Activated CD4-positive, CD25-positive, alpha-beta regulatory T cell treated with anti-CD3 and anti-CD28 coated beads, Interleukin-2, amount 50 U/mL, for 72 hours (primary cell): ENCODE measurements at regions not wholly inside any gene's neighbourhood (a gene's known extent, or its start where the extent isn't known, plus 50 kb on each side); places are given as distances from the start of the nearest gene placed in this dataset.
"Not testable (repeated sequence)": the region's sequence is repeated elsewhere in the genome, so short reads cannot be mapped to it uniquely, and the experiment has no call there.

Source experiments
- DNase-seq: peaks from one replicate; pipeline ENCODE4 v3.0.0; 2021

DNA sequence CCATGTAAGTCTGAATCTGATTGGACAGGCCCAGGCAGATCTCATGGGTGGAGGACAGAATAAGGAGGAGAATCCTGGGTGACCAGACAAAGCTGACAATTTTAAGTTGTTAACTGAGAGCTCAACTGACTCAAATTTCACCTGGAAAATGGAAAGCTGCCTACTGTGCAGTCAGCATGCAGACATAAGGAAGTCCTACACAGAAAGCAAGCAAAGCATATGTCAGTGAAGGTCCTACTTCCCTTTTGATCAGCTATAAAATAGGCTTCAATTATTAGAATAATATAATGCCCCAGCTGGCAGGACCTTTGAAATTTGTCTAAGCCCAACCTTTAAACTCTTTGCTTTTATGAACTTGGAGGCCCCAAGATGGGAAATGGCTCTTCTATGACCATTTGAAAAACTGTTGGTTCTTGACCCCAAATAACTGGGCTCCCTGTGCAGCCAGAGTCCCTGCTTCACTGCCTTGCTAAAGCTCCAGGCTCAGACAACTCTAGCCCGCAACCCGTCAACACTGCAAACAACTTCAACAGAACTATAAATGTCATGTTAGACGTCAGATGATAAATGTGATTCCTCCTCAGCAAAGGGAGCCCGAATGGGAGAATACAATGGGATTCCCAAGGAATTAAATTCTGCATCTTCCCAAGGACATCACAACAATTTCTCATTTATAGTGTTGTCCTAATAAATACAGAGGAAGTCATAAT is 118.9 kb upstream of the ADRA1B start:
- no peak for DNase-seq

DNA sequence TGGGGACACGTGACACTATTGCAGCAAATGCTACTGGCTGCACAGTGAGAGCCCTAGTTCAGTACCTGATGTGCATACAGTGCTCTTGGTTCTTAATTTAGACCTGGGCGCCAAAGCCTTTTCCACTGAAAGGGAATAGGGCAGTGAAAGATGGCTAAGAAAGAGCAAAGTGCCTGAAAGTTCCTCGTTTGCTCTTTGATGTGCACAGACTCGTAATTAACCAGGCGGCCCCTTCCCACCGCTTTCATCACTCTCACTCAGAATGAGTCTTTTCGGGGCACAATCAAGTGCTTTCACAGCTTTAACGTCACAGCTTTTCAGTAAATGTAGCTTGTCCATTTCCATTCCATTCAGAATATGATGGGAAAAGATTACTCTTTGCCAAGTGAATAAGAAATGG is 116.6 kb upstream of the ADRA1B start:
- DNase-seq: no peak

DNA sequence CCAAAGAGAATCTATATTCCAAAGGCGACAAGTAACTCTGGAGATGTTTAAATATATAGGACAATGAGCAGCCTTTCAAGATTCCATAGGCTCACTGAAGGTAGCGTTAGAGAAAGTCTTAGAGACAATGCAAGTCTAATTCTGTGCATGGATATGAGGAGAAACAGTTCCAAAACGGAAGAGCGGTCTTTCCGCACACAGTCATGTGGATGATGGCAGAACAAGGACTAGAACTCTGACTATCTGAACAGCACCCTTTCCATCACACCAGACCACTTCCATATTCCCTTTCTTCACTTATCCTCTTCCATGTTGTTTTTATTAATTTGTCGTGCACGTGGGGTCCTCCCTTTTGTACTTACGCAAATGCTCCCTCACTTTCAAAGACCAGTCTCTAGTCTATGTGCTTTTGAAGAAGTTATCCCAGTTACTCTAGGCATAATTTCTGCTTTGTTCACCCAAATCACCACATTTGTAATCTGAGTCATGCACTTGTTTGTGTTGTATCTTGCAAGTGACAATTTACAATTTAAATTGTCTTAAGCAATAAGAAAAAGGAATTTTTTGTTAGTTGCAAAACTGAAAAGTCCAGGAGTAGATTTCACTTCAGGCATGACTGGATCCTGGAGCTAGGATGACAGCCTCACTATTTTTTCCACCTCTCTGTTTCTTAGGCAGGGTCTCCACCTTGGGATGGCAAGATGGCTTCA is 116.0 kb upstream of the ADRA1B start:
- no peak for DNase-seq

DNA sequence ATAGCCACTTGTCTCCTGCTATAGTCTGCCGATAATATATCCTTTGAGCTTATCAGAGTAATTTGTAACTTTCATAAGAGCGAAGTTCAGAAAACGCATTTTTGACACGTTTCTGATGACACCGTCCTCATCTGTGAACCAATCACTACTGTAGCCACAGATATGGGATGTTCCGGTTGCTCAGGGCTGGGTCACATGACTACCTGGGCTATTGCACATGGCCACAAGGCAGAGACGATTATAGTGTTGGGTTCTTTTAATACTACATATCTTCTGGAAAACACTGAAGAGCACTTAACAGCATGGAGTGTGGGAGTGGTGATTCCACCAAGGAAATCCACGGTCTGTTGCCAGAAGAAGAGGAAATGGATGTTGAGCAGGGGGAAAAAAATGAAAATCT is 115.0 kb upstream of the ADRA1B start:
- DNase-seq: no peak

DNA sequence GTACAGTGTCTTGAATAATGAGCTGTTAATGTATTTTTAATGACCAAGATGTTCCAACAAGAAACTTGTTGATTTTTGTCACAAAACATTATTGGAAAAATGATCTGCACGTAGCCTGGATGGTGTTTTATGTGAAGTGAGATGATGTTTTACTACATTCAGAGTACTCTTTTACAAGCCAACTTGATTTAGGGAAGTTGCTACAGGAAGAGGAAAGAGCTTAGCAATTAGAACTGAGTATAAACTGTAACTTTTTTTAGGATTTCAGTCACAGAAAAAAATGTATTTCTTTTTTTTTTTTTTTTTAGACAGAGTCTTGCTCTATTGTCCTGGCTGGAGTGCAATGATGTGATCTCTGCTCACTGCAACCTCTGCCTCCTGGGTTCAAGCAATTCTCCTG is 113.6 kb upstream of the ADRA1B start:
- DNase-seq: no peak

DNA sequence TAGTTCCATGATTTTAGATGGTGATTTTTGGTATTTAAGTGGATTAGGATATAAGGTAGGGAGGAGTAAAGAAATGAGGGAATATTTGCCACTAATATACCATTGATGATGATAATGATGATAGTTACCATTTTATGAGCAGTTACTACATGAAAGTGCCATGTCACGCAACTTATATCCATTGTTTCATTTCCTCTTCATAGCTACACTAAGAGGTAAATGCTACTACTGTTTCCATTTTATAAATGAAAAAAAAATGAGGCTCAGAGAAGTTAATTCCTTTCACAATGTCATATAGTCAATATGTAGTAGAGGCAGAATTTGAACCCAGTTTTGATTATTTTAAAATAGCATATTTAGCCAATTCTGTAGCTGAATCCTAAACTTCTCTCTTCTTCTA is 112.2 kb upstream of the ADRA1B start:
- DNase-seq: no peak

DNA sequence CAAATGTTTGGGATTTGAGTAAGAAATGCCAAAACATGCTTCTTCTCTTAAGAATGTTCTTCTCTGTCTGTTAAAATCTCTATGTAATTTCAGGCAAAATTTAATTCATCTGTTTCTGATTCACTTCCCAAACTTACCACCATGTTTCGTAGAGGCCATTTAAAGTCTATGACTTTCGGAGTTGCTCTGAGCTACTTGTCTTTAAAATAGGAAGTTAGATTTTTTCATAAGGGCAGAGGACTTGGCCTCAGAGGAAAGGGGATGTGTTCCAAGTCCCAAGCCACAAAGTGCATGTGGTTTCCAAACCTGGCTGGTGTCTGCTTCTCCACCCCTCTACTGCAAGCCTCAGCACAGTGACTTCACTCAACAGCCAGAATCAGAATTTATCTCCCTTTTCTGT is 111.3 kb upstream of the ADRA1B start:
- no peak for DNase-seq

DNA sequence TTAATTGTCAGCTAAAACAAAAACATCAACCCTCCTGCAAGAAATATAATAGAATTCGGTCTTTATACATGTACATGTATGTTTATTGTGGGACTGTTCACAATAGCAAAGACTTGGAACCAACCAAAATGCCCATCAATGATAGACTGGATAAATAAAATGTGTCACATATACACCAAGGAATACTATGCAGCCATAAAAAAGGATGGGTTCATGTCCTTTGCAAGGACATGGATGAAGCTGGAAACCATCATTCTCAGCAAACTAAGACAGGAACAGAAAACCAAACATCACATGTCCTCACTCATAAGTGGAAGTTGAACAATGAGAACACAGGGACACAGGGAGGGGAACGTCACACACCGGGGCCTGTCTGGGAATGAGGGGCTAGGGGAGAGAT is 109.1 kb upstream of the ADRA1B start:
- not testable (repeated sequence) for DNase-seq

DNA sequence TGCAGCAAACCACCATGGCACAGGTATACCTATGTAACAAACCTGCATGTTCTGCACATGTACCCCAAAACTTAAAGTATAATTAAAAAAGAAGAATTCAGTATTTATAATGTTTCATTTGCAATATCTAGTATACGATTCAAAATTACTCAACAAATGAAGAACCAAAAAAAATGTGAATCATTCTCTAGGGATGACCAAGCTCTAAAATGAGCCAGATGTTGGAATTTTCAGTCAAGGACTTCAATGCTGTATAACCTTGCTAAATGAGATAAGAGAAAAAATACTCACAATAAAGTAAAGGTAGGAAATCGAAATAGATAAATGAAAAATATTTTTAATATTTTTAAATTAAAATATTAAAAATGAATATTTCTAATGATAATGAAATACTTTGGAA is 108.7 kb upstream of the ADRA1B start:
- DNase-seq: no peak

DNA sequence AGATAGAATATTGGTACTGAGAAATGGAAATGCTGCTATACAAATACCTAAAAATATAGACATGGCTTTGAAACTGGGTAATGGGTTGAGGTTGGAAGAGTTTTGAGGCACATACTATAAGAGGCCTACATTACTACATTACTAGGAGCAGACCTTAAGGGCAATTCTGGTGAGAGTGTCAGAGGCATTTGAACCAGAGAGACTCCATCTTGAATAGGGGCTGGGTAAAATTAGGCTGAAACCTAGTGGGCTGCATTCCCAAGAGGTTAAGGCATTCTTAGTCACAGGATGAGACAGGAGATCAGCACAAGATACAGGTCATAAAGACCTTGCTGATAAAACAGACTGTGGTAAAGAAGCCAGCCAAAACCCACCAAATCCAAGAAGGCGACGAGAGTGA is 104.6 kb upstream of the ADRA1B start:
- DNase-seq: no peak

DNA sequence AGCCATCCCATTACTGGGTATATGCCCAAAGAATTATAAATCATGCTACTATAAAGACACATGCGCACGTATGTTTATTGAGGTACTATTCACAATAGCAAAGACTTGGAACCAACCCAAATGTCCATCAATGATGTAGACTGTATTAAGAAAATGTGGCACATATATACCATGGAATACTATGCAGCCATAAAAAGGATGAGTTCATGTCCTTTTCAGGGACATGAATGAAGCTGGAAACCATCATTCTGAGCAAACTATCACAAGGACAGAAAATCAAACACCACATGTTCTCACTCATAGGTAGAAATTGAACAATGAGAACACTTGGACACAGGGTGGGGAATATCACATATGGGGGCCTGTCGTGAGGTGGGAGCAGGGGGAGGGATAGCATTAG is 103.5 kb upstream of the ADRA1B start:
- DNase-seq: not testable (repeated sequence)

DNA sequence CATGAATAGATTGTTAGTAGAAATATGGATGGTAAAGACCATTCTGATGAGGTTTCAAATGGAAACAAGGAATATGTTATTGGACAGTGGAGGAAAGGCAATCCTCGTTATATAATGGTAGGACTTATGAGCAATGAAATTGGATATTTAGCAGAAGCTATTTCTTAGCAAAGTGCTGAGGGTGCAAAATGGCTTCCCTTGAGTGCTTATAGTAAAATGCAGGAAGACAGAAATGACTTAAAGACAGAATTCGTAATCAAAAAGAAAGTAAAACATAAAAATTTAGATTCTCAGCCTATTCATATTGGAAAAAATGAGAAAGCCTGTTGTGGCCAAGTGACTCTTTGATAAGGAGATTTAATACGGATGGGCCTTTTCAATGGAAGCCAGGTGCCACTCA is 102.1 kb upstream of the ADRA1B start:
- DNase-seq: no peak

DNA sequence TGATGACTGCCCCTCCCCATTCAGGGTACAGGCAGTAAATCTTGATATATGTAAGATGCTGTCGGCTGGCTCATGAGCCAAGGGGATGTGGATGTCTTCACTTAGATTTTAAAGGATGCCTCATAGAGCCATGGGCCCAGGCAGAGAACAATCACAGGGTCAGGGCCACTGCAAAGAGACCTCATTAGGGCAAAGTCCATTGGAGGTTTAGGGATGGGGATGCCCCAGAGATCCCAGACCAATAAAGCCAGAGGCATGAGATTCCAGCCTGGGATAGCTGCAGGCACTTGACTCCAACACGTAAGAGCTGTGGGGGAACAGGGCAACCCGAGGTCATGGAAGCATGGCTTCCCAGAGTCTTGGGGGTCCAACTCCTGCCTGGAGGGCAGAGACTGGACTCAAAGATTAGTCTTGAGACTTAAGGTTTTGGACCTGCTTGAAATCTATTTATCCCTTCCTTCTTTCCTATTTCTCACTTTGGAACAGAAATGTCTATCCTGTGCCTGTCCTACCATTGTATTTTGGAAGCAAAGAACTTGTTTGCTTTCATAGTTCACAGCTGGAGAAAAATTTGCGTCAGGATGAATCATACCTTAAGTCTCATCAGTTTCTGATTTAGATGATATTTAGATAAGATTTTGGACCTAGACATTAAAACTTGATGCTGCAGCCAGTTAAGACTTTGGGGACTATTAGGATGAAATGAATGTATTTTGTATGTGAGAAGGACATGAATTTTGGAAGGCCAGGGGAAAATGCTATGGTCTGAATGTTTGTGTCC is 101.3 kb upstream of the ADRA1B start:
- DNase-seq: no peak

DNA sequence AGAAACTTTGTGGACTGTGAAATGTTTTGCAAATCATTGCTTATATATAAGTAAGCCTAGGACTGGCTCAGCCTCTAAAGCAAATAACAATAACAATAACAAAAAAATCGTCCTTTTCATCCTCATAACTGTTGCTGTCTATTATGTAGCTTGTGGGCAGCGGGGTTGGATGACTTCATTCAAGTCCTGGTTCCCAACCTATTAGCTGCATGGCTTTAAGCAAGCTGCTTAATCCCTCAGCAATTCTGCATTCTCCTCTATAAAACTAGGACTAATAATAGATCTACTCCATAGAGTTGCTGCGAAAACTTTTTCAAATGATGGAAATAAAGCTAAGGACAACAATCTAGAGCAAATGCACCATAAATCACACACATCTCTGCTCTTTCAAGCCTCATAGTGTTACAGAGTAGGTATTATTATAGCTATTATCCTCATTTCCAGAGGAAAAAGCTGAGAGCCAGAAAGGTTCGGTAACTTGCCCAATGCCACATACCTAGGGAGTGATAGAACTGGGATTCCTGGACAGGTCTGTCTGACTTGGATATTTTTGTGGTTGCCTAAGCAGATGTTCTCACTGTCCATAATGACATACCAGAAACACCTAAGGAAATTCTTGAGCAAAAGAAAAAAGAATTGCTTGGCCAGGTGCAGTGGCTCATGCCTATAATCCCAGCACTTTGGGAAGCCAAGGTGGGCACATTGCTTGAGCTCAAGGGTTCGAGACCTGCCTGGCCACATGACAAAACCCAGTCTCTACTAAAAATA is 98.8 kb upstream of the ADRA1B start:
- no peak for DNase-seq

DNA sequence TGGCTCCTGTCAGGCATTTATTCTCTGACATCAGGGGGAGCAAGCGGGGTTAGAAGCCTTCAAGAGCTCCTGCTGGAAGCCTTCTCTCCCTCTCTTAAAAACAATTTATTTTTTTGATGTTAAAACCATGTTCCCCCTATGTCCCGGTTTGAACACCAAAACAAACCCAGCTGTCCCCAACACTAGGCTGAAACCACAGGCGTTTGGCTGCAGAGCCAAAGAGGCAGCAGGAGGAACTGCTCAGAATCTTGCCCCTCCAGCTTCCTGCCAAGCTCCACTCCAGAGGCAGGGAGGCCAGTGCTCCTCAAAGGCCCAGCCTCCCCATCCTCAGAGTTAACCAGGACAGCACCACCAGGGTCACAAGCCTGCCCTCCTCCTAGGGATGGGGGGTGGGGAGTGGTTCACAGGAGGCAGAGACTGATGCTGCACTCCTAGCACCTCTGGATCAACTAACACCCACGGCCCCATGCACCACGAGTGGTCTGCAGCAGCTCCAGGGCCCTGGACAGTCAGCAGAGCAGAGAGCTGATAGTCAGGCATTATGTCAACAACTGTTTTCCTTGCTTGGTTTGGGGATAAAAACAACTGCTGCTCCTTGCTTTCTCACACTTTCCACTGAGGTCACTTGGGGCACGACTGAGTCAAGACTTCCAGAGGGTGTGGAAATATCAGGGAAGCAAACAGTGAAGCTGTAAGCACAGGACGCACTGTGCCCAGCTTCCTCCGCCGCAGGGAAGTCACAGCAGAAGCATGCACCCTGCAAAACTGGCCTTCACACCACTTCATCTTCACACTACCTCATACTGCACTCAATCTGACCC is 96.5 kb upstream of the ADRA1B start:
- DNase-seq: no peak

DNA sequence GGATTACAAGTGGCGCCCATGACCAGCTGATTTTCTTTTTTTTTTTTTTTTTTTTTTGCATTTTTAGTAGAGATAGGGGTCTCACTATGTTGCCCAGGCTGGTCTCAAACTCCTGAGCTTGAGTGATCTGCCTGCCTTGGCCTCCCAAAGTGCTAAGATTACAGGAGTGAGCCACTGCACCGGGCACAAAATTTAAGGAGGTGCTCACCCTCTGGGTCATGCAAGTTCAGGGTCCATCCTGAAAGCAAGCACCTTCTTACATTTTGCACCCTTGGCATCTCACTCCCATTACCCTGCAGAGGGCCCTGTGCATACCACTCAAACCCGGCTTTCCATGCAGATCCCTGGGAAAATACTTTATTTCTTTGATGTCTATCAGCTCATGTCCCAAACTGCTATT is 95.6 kb upstream of the ADRA1B start:
- DNase-seq: no peak

DNA sequence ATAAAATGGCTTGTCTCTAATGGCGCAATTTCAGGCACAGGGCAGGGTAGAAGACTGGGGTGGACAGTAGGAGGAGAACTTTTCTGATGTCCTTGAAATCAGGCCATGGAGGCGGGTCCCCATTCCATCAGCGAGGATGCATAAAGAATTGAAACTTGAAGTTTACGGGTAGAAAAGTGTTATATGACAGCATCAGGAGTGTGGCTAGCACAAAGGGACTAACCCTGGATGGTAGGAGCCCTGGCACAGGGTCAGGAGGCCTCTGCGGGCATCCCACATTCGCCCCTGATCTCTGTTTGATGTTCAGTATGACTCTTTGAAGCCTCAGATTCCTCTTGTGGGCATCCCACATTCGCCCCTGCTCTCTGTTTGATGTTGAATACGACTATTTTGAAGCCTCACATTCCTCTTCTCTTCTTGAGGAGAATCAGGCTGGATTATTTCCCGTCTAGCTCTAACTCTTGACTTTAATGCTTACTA is 94.8 kb upstream of the ADRA1B start:
- no peak for DNase-seq

DNA sequence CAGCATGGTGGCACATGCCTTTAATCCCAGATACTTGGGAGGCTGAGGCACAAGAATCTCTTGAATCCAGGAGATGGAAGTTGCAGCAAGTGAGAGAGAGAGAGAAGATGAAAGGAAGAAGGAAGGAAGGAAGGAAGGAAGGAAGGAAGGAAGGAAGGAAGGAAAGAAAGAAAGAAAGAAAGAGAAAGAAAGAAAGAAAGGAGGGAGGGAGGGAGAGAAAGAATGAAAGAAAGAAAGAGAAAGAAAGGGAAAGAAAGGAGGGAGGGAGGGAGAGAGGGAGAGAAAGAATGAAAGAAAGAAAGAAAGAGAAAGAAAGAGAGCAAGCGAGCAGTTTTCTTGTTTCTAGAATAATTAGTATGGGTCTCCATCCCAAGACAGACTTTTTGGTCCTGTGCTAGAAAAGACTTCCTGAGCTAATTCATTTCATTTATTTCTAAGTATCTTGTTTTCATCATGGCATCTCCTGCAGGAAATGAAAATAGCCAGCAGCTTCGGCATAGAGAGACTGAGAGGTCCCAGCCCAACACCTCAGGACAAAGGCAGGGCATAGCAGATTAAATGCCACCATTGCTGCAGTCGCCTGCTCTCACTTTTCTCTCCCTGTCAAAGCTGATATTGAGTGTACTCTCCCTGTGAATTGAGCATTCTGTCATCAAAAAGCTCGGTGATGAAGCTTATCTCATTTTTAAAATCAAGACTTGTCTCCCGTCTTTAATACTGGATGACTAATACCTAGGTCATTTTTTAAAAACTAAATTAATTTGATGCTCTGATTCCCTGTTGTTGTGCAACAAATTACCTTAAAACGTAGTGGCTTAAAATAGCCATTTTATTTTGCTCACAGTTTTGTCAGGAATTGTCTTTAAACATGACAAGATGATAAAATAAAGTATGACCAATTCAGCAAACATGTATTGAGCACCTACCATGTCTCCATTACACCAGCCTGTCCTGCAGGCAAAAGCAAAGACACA is 91.8 kb upstream of the ADRA1B start:
- DNase-seq: no peak

DNA sequence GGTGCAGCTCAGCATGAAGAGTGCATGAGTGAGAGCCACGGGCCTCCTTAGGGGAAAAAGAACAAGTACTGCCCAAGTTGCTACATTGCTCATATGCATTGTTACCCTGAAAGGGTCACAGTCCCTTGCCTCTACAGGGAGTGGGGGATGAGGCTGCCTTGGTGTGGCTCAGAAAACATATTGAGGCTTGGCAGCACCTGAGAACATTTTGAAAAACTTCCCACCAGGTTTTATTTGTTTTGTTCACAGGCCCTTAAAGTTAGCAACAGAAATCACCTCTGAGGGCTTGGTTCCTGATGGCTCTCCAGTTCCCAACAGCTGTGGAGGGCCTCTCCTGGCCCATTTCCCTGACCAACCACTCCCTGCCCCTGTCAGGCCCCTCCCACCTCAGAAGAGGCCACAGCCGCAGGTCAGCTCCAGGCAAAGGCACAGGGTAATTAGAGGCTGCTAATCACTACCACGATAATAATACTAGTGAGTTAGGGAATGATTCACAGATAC is 90.7 kb upstream of the ADRA1B start:
- DNase-seq: no peak

DNA sequence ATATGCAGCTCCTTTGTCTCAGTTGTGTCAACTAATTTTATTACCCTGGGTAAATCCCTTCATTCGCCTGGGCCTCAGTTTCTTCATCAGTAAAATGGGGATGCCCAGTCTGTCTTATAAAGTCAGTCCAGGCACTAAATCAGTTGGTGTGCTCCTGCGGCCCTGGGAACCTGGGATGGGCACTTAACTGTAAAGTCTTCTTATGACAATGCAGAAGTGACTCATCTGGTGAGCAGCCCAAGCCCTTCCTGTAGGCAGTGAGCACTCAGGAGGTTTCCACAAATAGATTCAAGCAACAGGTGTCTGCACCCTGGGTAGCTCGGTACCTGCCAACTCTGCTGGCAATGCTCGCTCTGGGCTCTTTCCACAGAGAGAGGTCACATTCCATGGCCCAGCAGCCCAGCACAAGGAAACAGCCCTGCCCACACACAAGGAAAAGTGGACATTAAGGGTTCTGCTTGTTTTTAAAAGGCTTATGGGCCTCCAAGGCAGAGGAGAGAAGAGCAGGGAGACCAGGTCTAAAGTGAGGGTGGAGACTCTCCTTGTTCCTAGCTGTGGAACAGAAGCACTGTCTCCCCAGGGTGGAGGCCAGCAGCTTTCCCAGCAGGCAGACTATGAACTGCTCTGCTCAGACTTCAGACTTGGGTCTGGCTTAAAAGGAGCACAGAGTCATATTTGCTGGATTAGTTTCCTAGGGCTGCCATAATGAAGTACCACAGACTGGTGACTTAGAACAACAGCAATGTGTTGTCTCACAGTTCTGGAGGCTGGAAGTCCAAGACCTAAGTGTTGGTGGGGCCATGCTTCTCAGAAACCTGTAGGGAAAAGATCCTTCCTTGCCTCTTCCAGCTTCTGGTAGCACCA is 89.7 kb upstream of the ADRA1B start:
- DNase-seq: no peak
